Kidney (tissue), 13 donors: ENCODE measurements at regions not wholly inside any gene's neighbourhood (a gene's known extent, or its start where the extent isn't known, plus 50 kb on each side); places are given as distances from the start of the nearest gene placed in this dataset.

Experiments
- DNase-seq, 5 donors: peaks; one replicate each; pipeline ENCODE4 v3.0.0-alpha.2; 2013 to 2020
- FAIRE-seq: peaks from 2 replicates; lab custom pipeline; 2012; peaks lifted over from hg19 to GRCh38; lab: Jason Lieb, UNC
- H3K27ac ChIP-seq, 2 donors: one replicate each; pipeline ENCODE4 v1.7.0; 2013; ENCODE audit warnings: low read depth in 2 of 2, low read length in 2 of 2, inconsistent platforms in 1 of 2
- H3K27me3 ChIP-seq: one replicate; pipeline ENCODE4 v1.7.1; 2013; ENCODE audit warnings: low read length, inconsistent platforms; ENCODE audit not compliant: control insufficient read depth, insufficient read depth
- H3K36me3 ChIP-seq, 3 donors: one replicate each; pipeline versions ENCODE4 v1.7.0 to v1.7.1; 2013; ENCODE audit warnings: low read length in 3 of 3, control low read depth in 1 of 3, inconsistent platforms in 1 of 3; ENCODE audit not compliant: insufficient read depth in 3 of 3, control insufficient read depth in 2 of 3
- H3K4me1 ChIP-seq, 3 donors: one replicate each; pipeline versions ENCODE4 v1.7.0 to v1.7.1; 2013; ENCODE audit warnings: low read length in 3 of 3, inconsistent platforms in 1 of 3, low read depth in 1 of 3; ENCODE audit not compliant: control insufficient read depth in 2 of 3, insufficient read depth in 2 of 3
- H3K4me3 ChIP-seq, 3 donors: one replicate each; pipeline versions ENCODE4 v1.7.0 to v1.8.1; 2013; ENCODE audit warnings: low read length in 3 of 3, control low read depth in 1 of 3, inconsistent platforms in 1 of 3
- H3K9ac ChIP-seq, 3 donors: one replicate each; pipeline versions ENCODE4 v1.7.0 to v1.7.1; 2013; ENCODE audit warnings: low read length in 3 of 3, control low read depth in 1 of 3, inconsistent platforms in 1 of 3
- H3K9me3 ChIP-seq, 3 donors: one replicate each; pipeline versions ENCODE4 v1.7.0 to v1.7.1; 2013; ENCODE audit warnings: low read length in 3 of 3, control low read depth in 1 of 3, inconsistent platforms in 1 of 3; ENCODE audit not compliant: control insufficient read depth in 2 of 3, insufficient read depth in 1 of 3
- intact Hi-C: fragments of 100-400 bp; cut with DNase I; formaldehyde crosslinking; loops from one replicate; pipeline ENCODE4 v1.11.1; 2022
- TF ChIP-seq, protein P1 (sequence below): IDR thresholded peaks from 3 replicates; pipeline ENCODE4 v1.5.1; 2012; ENCODE audit warnings: mild to moderate bottlenecking, moderate library complexity, borderline replicate concordance; ENCODE audit not compliant: insufficient read depth; ENCODE audit errors: extremely low read depth
- donor health status: control.
- donor health status: control.
- donor health status: control.
- donor health status: control.
- donor health status: control.
- donor health status: DM: yes; HTN: yes; CAD: no.
- donor health status: Normal renal cell carcinoma (clear cell type).

DNA sequence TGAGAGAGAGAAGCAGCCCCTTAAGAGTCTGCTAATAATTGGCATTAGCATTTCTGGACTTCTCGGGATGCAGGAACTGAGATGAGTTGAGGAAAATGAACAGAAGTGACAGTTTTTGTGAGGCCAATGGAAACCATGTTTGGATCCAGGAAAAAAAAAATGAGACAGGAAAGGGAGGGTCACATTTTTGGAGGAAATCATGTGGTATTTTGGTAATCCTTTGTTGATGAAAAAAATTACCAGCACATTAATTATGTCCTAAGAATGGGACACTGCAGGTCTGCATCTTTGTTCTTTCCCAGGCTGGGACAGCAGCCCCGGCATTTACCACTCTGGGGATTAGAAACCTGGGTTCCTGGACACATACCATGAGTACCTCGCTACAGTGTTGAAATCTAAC, 109.9 kb upstream of the ZFHX3 start:
- H3K4me3 ChIP-seq, result no peak overlapping the region
- TF ChIP-seq, protein P1, sequence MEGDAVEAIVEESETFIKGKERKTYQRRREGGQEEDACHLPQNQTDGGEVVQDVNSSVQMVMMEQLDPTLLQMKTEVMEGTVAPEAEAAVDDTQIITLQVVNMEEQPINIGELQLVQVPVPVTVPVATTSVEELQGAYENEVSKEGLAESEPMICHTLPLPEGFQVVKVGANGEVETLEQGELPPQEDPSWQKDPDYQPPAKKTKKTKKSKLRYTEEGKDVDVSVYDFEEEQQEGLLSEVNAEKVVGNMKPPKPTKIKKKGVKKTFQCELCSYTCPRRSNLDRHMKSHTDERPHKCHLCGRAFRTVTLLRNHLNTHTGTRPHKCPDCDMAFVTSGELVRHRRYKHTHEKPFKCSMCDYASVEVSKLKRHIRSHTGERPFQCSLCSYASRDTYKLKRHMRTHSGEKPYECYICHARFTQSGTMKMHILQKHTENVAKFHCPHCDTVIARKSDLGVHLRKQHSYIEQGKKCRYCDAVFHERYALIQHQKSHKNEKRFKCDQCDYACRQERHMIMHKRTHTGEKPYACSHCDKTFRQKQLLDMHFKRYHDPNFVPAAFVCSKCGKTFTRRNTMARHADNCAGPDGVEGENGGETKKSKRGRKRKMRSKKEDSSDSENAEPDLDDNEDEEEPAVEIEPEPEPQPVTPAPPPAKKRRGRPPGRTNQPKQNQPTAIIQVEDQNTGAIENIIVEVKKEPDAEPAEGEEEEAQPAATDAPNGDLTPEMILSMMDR, result no peak
- H3K36me3 ChIP-seq, result no peaks in the 10 kb centered on the region
- peaks cover 0 to 7% (median 0%) of the 10 kb centered on the region in 3 donors for H3K9me3 ChIP-seq
- no peak overlapping the region for H3K9ac ChIP-seq
- peak overlapping the region in 1 of 2 donors; percentile 36 for H3K27ac ChIP-seq
- no peaks in the 10 kb centered on the region for H3K4me1 ChIP-seq
- intact Hi-C loops, result no loop called here
- H3K27me3 ChIP-seq, result no peaks in the 10 kb centered on the region
- FAIRE-seq (no peak), DNase-seq (peak in 1 of 5 donors; percentile 10)

- no peak overlapping the region for H3K27ac ChIP-seq
- no peak overlapping the region for H3K4me3 ChIP-seq
- H3K36me3 ChIP-seq, result no peaks in the 10 kb centered on the region
- DNase-seq, result peak in 1 of 5 donors; percentile 57
- intact Hi-C loops, result no loop called here
- no peak overlapping the region for H3K9ac ChIP-seq
- H3K4me1 ChIP-seq, result no peaks in the 10 kb centered on the region
- no peaks in the 10 kb centered on the region for H3K27me3 ChIP-seq
- no peak for FAIRE-seq
- peaks cover 0 to 7% (median 0%) of the 10 kb centered on the region in 3 donors for H3K9me3 ChIP-seq
- TF ChIP-seq, protein P1, result no peak
Observed at GRCh38 chr16:73154063-73154870, 106.3 kb upstream of the ZFHX3 start.

DNA sequence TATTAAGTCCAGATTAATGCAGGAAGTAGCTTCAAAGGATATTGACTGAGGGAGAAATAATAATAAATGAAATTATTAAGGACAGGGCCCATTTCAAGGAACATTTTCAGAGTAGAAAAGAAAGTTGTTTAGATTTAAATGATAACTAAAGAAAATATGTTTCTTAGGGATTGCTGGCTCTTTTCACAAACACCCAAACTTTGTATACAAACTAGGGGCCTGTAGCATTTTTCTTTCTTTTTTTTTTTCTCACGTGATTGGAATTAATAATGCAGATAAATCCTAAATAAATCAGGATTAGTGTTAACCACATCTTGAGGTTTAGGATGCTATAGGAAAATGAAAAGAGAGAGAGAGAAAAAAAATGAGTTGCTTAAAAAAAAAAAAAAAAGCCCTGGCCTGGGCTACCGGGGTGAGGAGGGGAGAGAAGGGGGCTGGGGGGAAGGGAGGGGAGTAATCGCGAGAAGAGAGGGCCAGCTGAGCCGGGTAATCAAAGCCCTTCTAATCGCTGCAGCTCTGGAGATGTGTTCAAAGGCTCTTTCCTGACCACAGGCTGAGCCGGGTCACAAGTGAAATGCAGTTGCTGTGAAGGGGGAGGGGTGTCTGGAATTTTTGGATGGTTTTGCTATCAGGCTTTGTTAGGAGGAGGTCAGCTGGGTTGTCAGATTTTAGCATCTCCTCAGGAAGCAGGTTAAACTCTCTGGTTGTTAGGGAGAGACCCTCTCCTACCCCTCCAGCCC, 104.6 kb upstream of the ZFHX3 start:
- Histone ChIP-seq H3K27me3 (no peaks in the 10 kb centered on the region), H3K9me3 (no peaks in the 10 kb centered on the region), H3K4me1 (no peaks in the 10 kb centered on the region), H3K9ac (no peak overlapping the region), H3K36me3 (no peaks in the 10 kb centered on the region), H3K4me3 (no peak overlapping the region), H3K27ac (no peak overlapping the region)
- intact Hi-C loops, result no loop called here
- TF ChIP-seq, protein P1, result no peak
- DNase-seq (peak in 3 of 5 donors; percentile 21 to 51 (median 33)), FAIRE-seq (no peak)
